ENCODE measurements at regions not wholly inside any gene's neighbourhood (a gene's known extent, or its start where the extent isn't known, plus 50 kb on each side); places are given as distances from the start of the nearest gene placed in this dataset.

DNA sequence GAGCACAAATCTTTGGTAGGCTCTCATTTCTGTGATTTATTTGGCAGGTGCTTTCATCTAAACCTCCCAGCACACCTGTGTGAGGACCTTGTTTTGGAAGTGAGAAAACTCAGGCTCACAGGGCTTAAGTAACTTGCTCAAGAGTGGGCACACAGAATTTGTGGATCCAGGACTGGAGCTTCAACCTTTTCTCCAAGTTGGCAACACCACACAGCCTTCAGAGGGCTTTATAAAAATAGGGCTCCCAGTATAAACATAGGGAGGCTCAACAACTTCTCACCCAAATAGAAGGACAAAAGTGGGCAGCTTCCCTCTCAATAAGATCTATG, 182.2 kb upstream of the NEBL start:
- TF ChIP-seq POLR2AphosphoS5 (IDR thresholded peaks at IDR 0.05; ENCODE audit: borderline replicate concordance, low read depth, low read length) (no peak), EZH2 (IDR thresholded peaks at IDR 0.05) (no peak)

Measured in SK-N-MC (cell line).